ENCODE measurements at regions not wholly inside any gene's neighbourhood (a gene's known extent, or its start where the extent isn't known, plus 50 kb on each side); places are given as distances from the start of the nearest gene placed in this dataset.
A peak's percentile ranks its signal among the peaks of the same experiment; 100 is the strongest.

DNA sequence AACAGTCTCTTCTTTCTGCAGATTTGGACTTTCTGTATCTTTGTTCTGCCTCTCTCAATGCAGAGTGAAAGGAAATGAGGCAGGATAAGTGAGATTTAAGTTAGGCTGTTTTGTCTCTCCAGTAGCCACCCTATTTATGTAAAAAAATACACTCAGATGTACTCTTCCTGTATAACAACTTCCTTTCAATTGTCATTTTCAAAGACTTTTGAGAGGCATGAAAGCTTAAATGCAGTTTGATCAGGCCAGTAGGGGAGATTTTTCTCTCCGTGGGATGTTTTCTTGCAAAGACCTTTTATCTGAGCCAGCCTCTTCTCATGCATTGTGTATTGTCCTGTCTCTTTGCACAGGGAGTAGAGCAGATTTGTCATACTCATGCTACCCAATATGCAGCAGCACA, 166.8 kb downstream of the SLITRK5 start:
- TF ChIP-seq, protein P1, sequence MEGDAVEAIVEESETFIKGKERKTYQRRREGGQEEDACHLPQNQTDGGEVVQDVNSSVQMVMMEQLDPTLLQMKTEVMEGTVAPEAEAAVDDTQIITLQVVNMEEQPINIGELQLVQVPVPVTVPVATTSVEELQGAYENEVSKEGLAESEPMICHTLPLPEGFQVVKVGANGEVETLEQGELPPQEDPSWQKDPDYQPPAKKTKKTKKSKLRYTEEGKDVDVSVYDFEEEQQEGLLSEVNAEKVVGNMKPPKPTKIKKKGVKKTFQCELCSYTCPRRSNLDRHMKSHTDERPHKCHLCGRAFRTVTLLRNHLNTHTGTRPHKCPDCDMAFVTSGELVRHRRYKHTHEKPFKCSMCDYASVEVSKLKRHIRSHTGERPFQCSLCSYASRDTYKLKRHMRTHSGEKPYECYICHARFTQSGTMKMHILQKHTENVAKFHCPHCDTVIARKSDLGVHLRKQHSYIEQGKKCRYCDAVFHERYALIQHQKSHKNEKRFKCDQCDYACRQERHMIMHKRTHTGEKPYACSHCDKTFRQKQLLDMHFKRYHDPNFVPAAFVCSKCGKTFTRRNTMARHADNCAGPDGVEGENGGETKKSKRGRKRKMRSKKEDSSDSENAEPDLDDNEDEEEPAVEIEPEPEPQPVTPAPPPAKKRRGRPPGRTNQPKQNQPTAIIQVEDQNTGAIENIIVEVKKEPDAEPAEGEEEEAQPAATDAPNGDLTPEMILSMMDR (IDR thresholded peaks at IDR 0.05) = no peak
- intact Hi-C loops (cut with DNase I, micrococcal nuclease) = no loop called here

GRCh38 chr13:87851410-87851809, 180.2 kb downstream of the SLITRK5 start:
- no peaks in the 10 kb centered on the region for H3K9me3 ChIP-seq
- H3K36me3 ChIP-seq (ENCODE audit: low read depth) = no peaks in the 10 kb centered on the region
- DNase-seq = no peak
- intact Hi-C loops (cut with DNase I, micrococcal nuclease) = no loop called here
- TF ChIP-seq, protein P1 (IDR thresholded peaks at IDR 0.05) = no peak
- ATAC-seq = no peak
- no peaks in the 10 kb centered on the region for H3K4me1 ChIP-seq (ENCODE audit: low read depth)
- no peak overlapping the region for H3K4me3 ChIP-seq

More for the DNA sequence above, 166.8 kb downstream of the SLITRK5 start:
- Histone ChIP-seq H3K9me3 (no peaks in the 10 kb centered on the region), H3K4me1 (ENCODE audit: low read depth) (no peaks in the 10 kb centered on the region), H3K36me3 (ENCODE audit: low read depth) (no peaks in the 10 kb centered on the region), H3K4me3 (no peak overlapping the region)
- ATAC-seq = no peak
- no peak for DNase-seq

DNA sequence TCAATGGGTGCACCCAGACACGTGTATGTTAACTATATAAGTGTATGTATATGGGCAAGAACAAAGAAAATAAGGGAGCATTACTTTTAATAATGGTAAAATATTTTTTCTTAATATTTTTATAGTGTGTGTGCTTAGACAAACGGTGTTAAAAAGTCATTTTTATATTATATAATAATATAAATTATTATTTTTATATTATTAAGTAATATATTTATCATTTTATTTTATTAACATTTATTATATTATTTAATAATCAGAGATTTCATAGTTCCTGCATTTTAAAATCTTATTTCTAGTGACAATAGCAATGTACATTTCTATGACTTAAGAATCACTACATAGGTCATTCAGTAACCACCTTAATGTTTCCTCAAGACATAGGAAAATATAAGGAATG, 184.4 kb downstream of the SLITRK5 start:
- TF ChIP-seq, protein P1 (IDR thresholded peaks at IDR 0.05) = no peak
- H3K4me1 ChIP-seq (ENCODE audit: low read depth) = no peaks in the 10 kb centered on the region

DNA sequence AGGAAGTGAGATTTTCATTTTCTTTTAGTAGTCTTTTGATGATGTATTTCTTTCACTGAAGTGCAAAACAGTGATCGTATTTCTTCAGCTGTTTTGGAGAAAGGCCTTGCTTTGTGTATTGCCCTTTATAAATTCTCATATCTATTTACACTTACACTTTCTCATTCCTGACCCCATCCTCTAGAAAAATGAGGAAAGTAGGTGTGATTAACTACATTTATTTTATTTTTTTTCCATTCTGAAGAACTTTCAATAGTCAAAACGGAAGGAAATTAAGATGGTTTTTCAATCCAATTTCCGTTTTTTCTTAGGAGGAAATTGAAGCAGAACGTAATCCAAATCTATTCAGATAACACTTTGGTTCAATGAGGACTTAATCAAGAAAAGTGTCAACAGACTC, 188.1 kb downstream of the SLITRK5 start:
- Histone ChIP-seq H3K4me1 (ENCODE audit: low read depth) (no peaks in the 10 kb centered on the region), H3K36me3 (ENCODE audit: low read depth) (no peaks in the 10 kb centered on the region), H3K4me3 (no peak overlapping the region), H3K9me3 (no peaks in the 10 kb centered on the region)
- DNase-seq (no peak), ATAC-seq (no peak)
- intact Hi-C loops (cut with DNase I, micrococcal nuclease) = no loop called here
- TF ChIP-seq, protein P1 (IDR thresholded peaks at IDR 0.05) = no peak

More for the DNA sequence above, 184.4 kb downstream of the SLITRK5 start:
- intact Hi-C loops (cut with DNase I, micrococcal nuclease) = no loop called here
- no peaks in the 10 kb centered on the region for H3K36me3 ChIP-seq (ENCODE audit: low read depth)
- DNase-seq (no peak), ATAC-seq (no peak)
- no peak overlapping the region for H3K4me3 ChIP-seq
- no peaks in the 10 kb centered on the region for H3K9me3 ChIP-seq

DNA sequence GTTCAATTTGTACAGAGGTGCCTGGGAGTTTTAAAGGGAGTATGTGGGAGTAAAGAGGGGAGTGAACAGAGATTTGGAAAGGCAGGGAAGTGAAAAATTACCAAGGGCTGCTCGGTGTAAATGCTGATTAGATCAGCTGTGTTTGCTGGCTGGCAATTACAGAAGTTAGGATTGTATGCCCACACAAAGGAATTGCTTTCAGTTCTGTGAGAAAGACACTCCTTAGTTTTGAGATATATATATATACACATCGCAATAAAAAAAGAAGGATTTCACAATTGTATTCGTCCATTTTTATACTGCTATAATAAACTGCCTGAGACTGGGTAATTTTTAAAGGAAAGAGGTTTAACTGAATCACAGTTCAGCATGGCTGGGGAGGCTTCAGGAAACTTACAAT, 196.3 kb downstream of the SLITRK5 start:
- intact Hi-C loops (cut with DNase I, micrococcal nuclease) = no loop called here
- DNase-seq = peak in 1 of 3 donors; percentile 26
- TF ChIP-seq, protein P1 (IDR thresholded peaks at IDR 0.05) = no peak
- peak; percentile 77 for ATAC-seq
- Histone ChIP-seq H3K36me3 (ENCODE audit: low read depth) (no peaks in the 10 kb centered on the region), H3K4me1 (ENCODE audit: low read depth) (no peaks in the 10 kb centered on the region), H3K4me3 (no peak overlapping the region), H3K9me3 (no peaks in the 10 kb centered on the region)

DNA sequence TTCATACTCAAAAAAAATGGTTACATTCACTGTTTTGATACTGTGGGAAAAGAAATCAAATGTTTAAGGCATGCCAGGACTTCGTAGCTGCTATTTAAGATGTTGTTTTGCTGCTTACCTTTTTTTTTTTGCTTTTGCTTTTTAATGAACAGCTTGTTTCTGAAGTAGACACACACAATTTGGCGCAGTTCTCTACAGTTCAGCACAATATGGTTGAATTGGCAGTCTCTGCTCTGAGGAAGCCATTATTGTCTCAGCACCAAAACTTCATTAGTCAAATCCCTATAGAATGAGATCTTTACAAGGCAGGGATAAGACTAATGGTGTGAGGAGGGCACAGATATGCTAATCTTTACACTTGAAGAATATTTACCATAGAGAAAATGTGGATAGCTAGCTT, 197.6 kb downstream of the SLITRK5 start:
- Histone ChIP-seq H3K36me3 (ENCODE audit: low read depth) (no peaks in the 10 kb centered on the region), H3K9me3 (no peaks in the 10 kb centered on the region), H3K4me3 (no peak overlapping the region), H3K4me1 (ENCODE audit: low read depth) (no peaks in the 10 kb centered on the region)
- TF ChIP-seq, protein P1 (IDR thresholded peaks at IDR 0.05) = no peak
- DNase-seq (no peak), ATAC-seq (no peak)
- intact Hi-C loops (cut with DNase I, micrococcal nuclease) = no loop called here
